UCSD-AML1 (cell line): ENCODE measurements at regions not wholly inside any gene's neighbourhood (a gene's known extent, or its start where the extent isn't known, plus 50 kb on each side); places are given as distances from the start of the nearest gene placed in this dataset.
"Not testable (repeated sequence)": the region's sequence is repeated elsewhere in the genome, so short reads cannot be mapped to it uniquely, and the experiment has no call there.

Experiments used
- DNase-seq: peaks from one replicate; lab custom pipeline; 2025; ENCODE audit not compliant: unreplicated experiment; lab: John Stamatoyannopoulos, UW

DNA sequence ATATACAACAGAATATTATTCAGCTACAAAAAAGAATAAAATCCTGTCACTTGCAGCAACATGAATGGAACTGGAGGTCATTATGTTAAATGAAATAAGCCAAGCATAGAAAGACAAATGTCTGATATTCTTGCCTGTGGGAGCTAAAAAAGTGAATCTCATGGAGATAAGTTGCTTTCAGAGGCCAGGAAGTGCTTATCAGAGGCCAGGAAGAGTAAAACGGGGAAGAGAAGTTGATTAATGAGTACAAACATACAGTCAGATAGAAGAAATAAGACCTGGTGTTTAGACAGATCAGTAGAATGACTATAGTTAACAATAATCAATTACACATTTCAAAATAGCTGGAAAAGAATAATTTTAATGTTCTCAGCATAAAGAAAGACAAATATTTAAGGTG is 54.4 kb upstream of the CPHXL start:
- DNase-seq, result no peak

DNA sequence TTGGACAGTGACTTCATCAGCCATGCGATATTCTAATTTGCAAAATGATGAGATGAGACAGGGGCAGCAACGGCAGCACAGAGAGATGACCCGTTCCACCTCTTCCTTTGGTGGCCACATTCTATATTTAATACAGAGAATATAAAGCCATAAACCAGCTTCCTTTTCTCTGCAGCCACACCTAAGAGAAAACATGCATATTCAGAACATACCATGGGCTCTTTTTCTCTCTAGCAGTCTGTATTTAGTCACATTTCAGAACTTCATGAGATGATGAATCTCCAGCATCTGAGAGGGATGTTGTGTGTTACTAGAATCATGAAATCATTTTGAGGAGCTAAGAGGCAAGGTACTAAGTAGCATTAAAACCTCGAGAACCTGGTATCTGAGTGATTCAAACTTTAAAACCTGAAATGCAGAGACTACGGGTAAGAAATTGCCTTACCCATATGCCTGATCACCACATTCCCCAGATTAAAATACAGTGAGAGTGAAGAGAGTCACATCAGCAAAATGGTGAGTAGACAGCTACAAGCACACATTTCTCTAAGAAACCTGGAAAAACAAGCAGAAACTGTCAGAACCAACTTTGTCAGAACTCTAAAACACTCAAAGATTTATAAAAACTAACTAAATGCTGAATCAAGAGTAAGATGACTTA is 55.5 kb upstream of the CPHXL start:
- no peak for DNase-seq

DNA sequence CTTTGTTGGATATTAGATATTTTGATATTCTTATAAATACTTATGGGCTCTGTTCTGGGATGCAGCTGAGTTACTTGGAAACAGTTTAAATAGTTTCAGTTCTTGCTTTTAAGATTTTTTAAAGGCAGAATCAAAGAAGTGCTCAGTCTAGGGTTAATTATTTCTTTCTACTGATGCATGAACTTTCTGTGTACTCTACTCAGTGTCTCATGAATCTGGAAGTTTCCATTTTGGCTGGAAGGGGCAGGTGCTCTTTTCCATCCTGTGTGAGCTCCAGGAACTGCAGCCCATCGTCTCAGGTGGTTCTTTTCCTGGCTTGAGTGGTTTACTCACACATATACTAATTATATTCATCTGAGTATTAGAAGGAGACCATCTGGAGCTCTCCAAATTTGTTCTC is 61.1 kb upstream of the CPHXL start:
- DNase-seq, result no peak

- DNase-seq, result no peak
Observed at GRCh38 chr16:75789237-75789636, 62.9 kb upstream of the CPHXL start.

DNA sequence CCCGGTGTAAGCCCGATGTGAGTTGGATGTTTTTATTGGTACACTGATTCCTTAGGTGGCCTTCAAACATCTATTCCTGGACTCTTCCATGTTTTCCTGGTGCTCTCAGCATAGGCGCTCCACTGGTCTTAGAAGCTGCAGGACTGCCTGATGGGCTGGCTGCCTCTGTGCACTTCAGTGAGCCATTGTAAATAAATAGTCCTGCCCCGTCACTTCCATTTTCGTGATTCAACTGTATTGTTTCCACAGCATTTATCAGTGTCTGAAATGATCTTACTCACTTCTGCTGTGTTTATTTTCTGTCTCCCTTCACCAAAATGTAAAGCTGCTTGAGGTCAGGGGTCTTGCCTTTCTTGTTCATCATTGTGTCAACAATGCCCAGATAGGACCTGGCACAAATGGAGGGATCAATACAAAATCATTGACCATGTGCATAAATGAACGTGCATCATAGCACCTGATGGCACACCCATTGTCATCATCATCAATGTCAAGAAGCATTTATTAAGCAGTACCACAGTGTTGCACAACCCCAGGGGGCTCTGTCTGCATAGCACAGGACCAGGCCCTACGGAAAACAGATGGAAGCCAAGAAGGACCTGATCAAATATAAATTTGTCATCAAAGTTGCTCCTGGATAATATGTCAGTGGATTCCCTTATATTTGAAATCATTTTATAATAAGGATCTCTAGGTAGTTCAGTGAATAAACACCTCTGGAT is 66.6 kb upstream of the CPHXL start:
- DNase-seq, result no peak

DNA sequence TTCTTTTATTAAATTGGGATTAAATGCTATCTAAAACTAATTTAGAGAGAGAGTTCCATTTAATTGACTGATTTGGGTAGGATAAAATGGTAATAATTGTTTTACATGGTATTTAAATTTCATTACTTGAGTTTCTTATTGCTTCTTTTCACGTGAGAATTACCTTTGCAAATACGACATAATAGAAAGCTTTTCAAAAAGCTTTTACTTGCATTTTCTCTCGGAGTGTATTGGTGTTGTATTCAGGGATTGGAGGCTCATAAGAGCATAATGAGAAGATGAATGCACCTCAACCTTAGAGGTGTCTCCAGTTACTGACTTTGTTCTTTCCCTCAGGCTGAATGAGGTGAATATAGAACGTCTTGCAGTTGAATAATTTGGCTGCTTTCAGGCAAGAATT is 67.4 kb upstream of the CPHXL start:
- DNase-seq, result no peak

GRCh38 chr16:75794426-75794825 is 68.1 kb upstream of the CPHXL start:
- DNase-seq, result no peak

DNA sequence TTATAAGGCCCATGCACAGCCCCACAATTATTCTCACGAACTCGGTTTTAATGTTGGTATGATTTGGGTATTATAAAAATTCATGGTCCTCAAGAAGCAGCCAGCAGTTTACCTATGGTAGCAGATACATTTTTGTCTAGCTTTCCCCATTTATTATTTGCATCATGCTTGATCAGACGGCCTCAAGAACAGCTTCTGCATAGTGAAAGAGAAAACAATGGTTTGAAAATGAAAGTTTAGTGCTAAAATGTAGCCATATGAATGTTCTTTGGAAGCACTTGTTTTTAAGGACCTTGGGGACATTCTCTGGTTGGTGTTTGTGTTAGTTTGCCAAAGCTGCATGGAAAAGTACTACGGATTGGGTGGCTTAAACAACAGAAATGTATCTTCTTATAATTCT is 72.4 kb upstream of the CPHXL start:
- DNase-seq, result no peak

- DNase-seq, result no peak
Observed at GRCh38 chr16:75801307-75801706, 75.0 kb upstream of the CPHXL start.

DNA sequence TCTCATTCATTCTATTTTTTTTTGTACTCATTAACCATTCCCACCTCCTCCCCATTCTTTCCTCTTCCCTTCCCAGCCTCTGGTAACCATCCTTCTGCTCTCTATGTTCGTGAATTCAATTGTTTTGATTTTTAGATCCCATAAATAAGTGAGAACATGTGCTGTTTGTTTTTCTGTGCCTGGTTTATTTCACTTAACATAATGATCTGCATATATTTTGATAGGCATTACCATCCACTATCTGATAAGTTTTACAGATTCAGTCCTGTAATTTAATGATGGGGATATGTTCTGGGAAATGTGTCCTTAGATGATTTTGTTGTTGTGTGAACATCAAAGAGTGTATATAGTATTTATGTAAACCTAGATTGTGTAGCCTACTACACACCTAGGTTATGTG is 77.5 kb upstream of the CPHXL start:
- DNase-seq, result no peak

- no peak for DNase-seq
Observed at GRCh38 chr16:75804368-75804767, 78.1 kb upstream of the CPHXL start.

- DNase-seq, result no peak
Observed at GRCh38 chr16:75805946-75806345, 79.7 kb upstream of the CPHXL start.

DNA sequence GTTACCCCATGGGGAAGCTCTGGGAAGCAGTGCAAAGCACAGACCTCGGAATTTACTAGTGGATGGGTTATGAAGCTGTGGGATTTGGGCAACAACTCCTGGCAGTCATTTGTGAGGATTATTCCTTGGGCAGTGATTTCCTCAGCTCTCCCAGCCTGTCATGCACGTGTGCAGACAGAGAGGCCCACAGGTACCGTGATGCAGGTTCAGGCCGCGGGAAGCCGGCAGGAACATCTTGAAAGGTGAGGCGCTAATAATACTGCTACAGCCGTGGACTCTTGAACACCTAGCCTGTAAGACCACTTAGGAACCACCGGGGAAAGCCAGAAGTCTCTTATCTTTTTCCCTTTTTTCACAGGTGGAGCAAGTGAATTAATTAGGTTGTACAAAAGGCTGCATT is 80.2 kb upstream of the CPHXL start:
- no peak for DNase-seq

GRCh38 chr16:75810342-75810741 is 84.1 kb upstream of the CPHXL start:
- no peak for DNase-seq

- no peak for DNase-seq
Observed at GRCh38 chr16:75811020-75811634, 84.8 kb upstream of the CPHXL start.

- no peak for DNase-seq
Observed at GRCh38 chr16:75818491-75818890, 92.2 kb upstream of the CPHXL start.

- DNase-seq, result no peak
Observed at GRCh38 chr16:75820672-75821071, 94.4 kb upstream of the CPHXL start.

GRCh38 chr16:75821117-75821516 is 94.8 kb upstream of the CPHXL start:
- DNase-seq, result no peak

DNA sequence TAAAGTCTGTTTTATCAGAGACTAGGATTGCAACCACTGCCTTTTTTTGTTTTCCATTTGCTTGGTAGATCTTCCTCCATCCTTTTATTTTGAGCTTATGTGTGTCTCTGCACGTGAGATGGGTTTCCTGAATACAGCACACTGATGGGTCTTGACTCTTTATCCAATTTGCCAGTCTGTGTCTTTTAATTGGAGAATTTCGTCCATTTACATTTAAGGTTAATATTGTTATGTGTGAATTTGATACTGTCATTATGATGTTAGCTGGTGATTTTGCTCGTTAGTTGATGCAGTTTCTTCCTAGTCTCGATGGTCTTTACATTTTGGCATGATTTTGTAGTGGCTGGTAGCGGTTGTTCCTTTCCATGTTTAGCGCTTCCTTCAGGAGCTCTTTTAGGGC is 99.5 kb upstream of the CPHXL start:
- not testable (repeated sequence) for DNase-seq

GRCh38 chr16:75827372-75828038 is 101.2 kb upstream of the CPHXL start:
- DNase-seq, result not testable (repeated sequence)

GRCh38 chr16:75833385-75833784 is 107.1 kb upstream of the CPHXL start:
- not testable (repeated sequence) for DNase-seq
